Stimulated activated CD4-positive, alpha-beta T cell treated with anti-CD3 and anti-CD28 coated beads, Interleukin-15, amount 100 ng/mL, for 24 hours (primary cell): ENCODE measurements at regions not wholly inside any gene's neighbourhood (a gene's known extent, or its start where the extent isn't known, plus 50 kb on each side); places are given as distances from the start of the nearest gene placed in this dataset.
"Not testable (repeated sequence)": the region's sequence is repeated elsewhere in the genome, so short reads cannot be mapped to it uniquely, and the experiment has no call there.

Experiments used
- DNase-seq: peaks from one replicate; pipeline ENCODE4 v3.0.0-alpha.2; 2020

- DNase-seq = no peak
Measured at GRCh38 chr6:128586095-128586494, 65.7 kb upstream of the PTPRK start.

DNA sequence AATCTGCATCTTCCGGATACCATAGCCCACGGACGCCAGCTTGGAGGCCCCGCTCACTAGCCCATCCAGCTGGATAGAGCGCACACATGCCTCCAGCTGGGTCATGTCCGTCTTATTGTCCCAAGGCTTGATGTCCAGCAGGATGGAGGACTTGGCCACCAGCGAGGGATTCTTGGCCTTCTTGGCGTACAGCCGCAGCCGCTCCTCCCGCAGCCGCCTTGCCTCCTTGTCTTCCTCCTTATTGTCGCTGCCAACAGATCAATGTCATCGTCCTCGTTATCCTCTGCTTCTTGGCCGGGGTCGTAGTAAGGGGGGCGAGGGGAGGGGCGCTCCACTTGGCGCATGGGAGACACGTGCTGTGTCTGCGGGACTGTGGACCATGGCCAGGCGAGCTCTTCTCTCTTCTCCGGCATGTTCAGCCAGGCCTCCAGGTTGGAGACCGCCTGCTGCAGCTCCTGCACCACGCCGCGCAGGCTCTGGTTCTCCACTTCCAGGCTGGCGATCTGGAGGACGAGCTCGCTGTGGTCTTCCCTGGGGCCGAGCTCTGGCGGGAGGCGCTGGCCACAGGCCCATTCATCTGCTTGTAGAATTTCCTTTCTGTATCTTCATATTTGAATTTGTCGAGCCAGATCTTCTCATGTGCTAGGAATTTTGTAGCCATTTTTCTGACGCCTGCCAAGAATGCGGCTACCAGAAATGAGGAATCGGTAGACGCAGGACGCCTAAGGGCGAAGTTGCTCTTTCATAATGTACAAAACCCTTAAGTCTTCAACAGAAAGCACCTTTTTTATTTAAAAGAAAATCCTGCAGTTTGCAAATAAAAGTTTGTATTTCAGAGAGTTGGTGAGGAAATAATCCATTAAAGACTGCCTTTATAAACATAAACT is 60.1 kb upstream of the PTPRK start:
- no peak for DNase-seq

GRCh38 chr6:128575254-128575653 is 54.9 kb upstream of the PTPRK start:
- DNase-seq = not testable (repeated sequence)

DNA sequence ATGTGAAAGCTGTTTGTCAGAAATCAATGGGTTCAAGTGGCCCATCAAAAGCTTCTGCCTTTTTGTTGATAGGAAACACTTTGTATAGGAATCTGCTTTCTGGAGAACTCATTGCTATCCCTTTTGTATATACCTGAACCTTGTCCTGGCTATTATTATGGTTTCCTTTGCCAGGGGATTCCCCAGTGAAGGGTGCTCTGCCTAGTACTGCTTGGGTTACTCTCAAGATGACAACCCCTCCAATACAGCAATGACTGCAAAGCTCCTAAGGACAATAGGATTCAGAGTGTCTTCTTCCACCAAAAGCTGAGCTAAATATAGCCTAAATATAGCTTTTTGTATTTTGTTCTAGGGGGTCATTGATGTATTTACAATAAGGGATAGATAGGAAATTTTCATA is 54.0 kb upstream of the PTPRK start:
- no peak for DNase-seq

DNA sequence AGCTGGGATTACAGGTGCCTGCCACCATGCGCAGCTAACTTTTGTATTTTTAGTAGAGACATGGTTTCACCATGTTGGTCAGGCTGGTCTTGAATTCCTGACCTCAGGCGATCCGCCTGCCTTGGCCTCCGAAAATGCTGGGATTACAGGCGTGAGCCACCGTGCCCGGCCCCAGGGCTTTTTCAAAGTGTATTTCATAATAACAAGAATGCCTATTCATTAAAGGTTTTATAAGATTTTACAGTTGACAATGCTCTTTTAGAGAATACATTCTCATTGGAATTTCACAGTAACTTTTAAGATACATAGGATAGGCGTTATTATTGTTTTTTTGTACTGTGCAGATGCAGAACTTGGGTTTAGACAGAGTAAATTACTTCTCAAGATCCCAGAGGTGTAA is 52.6 kb upstream of the PTPRK start:
- no peak for DNase-seq

DNA sequence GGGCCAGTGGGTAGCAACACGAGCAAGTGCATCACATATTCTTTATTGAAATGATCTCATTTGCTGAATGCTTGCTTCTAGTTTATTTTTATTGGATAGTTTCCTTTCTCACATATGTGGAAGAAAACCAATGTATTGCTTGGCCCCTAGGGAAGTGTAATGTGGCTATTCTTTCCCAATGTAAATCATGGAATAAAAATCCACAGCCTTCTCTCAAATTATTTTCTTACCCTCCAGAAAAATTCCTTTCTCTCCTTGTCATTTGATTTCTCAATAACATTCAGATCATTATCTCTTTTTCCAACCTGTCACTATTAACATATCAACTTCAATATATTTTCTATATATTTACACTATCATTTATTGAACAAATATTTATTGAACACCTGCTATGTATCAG is 51.9 kb upstream of the PTPRK start:
- no peak for DNase-seq

DNA sequence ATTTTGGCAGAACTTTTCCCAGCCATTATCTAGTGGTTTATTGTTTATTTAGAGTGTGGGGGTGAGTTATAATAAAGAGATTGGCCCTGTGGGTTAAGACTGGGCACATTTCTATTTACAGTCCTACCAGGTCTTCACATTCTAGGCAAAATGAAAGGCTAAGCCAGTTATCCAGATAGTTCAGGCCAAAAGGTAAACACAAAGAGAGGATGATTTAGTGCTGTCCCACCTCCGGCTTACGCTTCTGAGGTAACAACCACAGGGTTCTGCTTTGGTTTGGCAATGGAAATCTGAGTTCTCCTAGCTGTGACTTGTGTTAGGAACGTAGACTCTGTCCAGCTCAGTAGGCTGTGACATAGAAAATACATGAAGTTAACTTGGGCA is 50.3 kb upstream of the PTPRK start:
- no peak for DNase-seq

DNA sequence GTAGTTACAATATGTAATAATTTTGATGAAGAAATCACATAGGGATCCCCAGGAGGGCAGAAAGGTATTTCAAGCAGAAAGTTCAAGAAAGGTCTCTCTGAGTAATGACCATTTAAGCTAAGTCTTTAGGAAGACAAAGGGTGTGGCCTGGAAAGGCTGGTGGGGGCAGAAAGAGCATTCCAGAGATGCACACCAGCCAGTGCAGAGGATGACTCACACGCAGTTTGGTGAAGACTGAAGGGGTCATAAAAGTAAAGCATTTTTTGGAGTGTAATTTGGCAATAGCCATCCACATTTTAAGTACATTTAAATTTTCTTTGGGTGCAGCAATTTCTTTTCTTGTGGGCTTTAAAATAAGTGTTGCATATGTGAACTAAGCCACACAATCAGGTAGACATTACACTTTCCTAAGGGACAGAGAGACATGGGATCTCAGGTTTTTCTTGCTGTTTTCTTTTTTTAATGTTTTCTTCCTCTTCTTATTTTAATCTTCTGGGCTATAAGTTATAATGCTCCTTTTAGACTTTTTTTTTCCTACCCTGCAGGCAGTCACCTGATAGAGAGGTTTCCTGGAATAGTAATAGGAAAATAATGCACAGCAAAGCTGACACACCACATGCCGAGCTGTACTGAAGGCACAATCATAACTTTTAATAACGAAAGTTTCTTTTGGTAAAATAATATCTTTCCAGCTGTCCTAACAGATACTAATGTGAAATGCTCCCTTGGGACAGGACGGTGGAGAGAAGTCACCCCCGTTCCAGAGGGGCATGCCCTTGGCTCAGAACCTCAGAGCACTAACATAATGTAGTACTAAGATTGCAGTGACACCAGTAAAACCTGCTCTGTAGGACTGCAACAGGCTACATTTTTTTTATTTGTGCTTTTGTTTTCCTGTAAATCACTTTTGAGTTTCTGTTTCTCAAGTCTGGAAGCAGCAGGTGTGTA is 49.6 kb upstream of the PTPRK start:
- DNase-seq = no peak
